Panc1 (cell line): ENCODE measurements at regions not wholly inside any gene's neighbourhood (a gene's known extent, or its start where the extent isn't known, plus 50 kb on each side); places are given as distances from the start of the nearest gene placed in this dataset.

ENCODE experiments used
- POLR2AphosphoS5 ChIP-seq: IDR thresholded peaks from 2 replicates; pipeline ENCODE4 v1.6.1; 2012; ENCODE audit warnings: mild to moderate bottlenecking, low read depth, low read length, moderate library complexity
- SIN3A ChIP-seq: IDR thresholded peaks from 2 replicates; pipeline ENCODE4 v1.6.1; 2012; ENCODE audit warnings: low read depth, mild to moderate bottlenecking, low read length, moderate library complexity, borderline replicate concordance; ENCODE audit not compliant: insufficient read depth
- TCF7L2 ChIP-seq: IDR thresholded peaks from 2 replicates; pipeline ENCODE4 v1.6.1; 2011; ENCODE audit warnings: mild to moderate bottlenecking, low read depth, low read length, inconsistent platforms
- TF ChIP-seq, protein P1 (sequence below): fragments of 450-650 bp; IDR thresholded peaks from 2 replicates; pipeline ENCODE4 v1.5.1; 2017; ENCODE audit warnings: mild to moderate bottlenecking
- TF ChIP-seq, protein P2 (sequence below), 2 experiments: IDR thresholded peaks; 2 replicates each; pipeline ENCODE4 v1.6.1; 2011 to 2012; ENCODE audit warnings: low read depth in 2 of 2, control low read depth in 1 of 2, low read length in 1 of 2, mild to moderate bottlenecking in 1 of 2, moderate library complexity in 1 of 2; ENCODE audit not compliant: insufficient read depth in 1 of 2

DNA sequence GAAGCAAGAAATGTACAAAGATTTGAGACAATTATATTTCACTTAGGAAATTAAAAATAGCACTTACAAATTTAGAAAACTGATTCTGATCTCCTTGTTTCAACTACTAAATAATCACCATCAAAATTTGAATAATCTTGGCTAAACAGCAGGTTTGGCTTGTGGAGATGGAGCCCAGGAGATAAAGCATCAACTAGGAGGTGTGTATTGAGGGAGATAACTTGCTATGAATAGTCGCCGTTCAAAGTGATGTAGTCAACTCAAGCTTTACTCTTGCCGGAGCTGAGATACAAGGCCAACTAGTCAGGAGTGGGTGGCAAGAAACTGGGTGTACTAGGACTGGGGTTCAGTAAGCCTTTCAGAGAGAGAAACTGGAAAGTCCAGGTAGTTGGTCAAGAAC, 117.7 kb downstream of the TRMT11 start:
- no peak for TF ChIP-seq POLR2AphosphoS5
- TF ChIP-seq, protein P1, sequence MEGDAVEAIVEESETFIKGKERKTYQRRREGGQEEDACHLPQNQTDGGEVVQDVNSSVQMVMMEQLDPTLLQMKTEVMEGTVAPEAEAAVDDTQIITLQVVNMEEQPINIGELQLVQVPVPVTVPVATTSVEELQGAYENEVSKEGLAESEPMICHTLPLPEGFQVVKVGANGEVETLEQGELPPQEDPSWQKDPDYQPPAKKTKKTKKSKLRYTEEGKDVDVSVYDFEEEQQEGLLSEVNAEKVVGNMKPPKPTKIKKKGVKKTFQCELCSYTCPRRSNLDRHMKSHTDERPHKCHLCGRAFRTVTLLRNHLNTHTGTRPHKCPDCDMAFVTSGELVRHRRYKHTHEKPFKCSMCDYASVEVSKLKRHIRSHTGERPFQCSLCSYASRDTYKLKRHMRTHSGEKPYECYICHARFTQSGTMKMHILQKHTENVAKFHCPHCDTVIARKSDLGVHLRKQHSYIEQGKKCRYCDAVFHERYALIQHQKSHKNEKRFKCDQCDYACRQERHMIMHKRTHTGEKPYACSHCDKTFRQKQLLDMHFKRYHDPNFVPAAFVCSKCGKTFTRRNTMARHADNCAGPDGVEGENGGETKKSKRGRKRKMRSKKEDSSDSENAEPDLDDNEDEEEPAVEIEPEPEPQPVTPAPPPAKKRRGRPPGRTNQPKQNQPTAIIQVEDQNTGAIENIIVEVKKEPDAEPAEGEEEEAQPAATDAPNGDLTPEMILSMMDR = no peak
- TF ChIP-seq, protein P2, sequence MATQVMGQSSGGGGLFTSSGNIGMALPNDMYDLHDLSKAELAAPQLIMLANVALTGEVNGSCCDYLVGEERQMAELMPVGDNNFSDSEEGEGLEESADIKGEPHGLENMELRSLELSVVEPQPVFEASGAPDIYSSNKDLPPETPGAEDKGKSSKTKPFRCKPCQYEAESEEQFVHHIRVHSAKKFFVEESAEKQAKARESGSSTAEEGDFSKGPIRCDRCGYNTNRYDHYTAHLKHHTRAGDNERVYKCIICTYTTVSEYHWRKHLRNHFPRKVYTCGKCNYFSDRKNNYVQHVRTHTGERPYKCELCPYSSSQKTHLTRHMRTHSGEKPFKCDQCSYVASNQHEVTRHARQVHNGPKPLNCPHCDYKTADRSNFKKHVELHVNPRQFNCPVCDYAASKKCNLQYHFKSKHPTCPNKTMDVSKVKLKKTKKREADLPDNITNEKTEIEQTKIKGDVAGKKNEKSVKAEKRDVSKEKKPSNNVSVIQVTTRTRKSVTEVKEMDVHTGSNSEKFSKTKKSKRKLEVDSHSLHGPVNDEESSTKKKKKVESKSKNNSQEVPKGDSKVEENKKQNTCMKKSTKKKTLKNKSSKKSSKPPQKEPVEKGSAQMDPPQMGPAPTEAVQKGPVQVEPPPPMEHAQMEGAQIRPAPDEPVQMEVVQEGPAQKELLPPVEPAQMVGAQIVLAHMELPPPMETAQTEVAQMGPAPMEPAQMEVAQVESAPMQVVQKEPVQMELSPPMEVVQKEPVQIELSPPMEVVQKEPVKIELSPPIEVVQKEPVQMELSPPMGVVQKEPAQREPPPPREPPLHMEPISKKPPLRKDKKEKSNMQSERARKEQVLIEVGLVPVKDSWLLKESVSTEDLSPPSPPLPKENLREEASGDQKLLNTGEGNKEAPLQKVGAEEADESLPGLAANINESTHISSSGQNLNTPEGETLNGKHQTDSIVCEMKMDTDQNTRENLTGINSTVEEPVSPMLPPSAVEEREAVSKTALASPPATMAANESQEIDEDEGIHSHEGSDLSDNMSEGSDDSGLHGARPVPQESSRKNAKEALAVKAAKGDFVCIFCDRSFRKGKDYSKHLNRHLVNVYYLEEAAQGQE (IDR thresholded peaks at IDR 0.05; ENCODE audit: insufficient read depth in 1 of 2, low read depth in 2 of 2, low read length in 1 of 2) = no peak
- TF ChIP-seq TCF7L2 = no peak
- no peak for TF ChIP-seq SIN3A
